ENCODE measurements at regions not wholly inside any gene's neighbourhood (a gene's known extent, or its start where the extent isn't known, plus 50 kb on each side); places are given as distances from the start of the nearest gene placed in this dataset.

- H3K4me3 Mint-ChIP-seq = no peak overlapping the region
- Histone ChIP-seq H3K4me1 (ENCODE audit: control insufficient read depth in 2 of 2, insufficient read depth in 2 of 2, low read length in 2 of 2) (no peaks in the 10 kb centered on the region), H3K9me3 (ENCODE audit: control extremely low read depth in 1 of 3, control insufficient read depth in 2 of 3, insufficient read depth in 1 of 3, low read length in 2 of 3) (peaks cover 0 to 4% (median 0%) of the 10 kb centered on the region in 3 donors), H3K4me3 (ENCODE audit: control extremely low read depth in 1 of 5, extremely low read depth in 1 of 5, insufficient read depth in 1 of 5, low read depth in 2 of 5, low read length in 4 of 5) (no peak overlapping the region), H3K4me2 (replicated peaks; ENCODE audit: low read depth, low read length, poor library complexity, severe bottlenecking) (no peak overlapping the region), H3K27me3 (replicated peaks in 1 of 4; ENCODE audit: control extremely low read depth in 1 of 4, control insufficient read depth in 3 of 4, insufficient read depth in 4 of 4, low read length in 3 of 4) (no peaks in the 10 kb centered on the region), H3K9ac (ENCODE audit: low read length) (no peak overlapping the region), H3K27ac (ENCODE audit: low read length in 2 of 2) (no peak overlapping the region), H4K20me1 (ENCODE audit: control insufficient read depth, insufficient read depth, low read length, poor library complexity, severe bottlenecking) (no peaks in the 10 kb centered on the region), H3K79me2 (ENCODE audit: control insufficient read depth, insufficient read depth, low read length) (no peaks in the 10 kb centered on the region), H2AFZ (ENCODE audit: insufficient read depth, low read depth, low read length, poor library complexity, severe bottlenecking) (no peak overlapping the region), H3K36me3 (replicated peaks in 1 of 2; ENCODE audit: control extremely low read depth in 1 of 2, control insufficient read depth in 1 of 2, extremely low read depth in 1 of 2, insufficient read depth in 2 of 2, low read length in 1 of 2) (no peaks in the 10 kb centered on the region)
- no peaks in the 10 kb centered on the region for H3K4me1 Mint-ChIP-seq
- ChIA-PET CTCF (no interaction called here), POLR2A (no interaction called here)
- H3K27me3 Mint-ChIP-seq = no peaks in the 10 kb centered on the region
- no peaks in the 10 kb centered on the region for H3K9me3 Mint-ChIP-seq (ENCODE audit: insufficient read depth)
- H3K27ac Mint-ChIP-seq = no peak overlapping the region
- intact Hi-C loops (cut with micrococcal nuclease) = no loop called here
- TF ChIP-seq CTCF (IDR thresholded peaks at IDR 0.05) (no peak), EZH2 (IDR thresholded peaks at IDR 0.05; ENCODE audit: borderline replicate concordance, insufficient read depth, low read depth, low read length, poor library complexity, severe bottlenecking) (no peak)
- ATAC-seq (ENCODE audit: low read depth) (no peak), DNase-seq (no peak)
Measured at GRCh38 chr5:98042961-98043360, 730.5 kb upstream of the RGMB start.

- no peak overlapping the region for H3K4me3 Mint-ChIP-seq
- Histone ChIP-seq H3K9me3 (ENCODE audit: control extremely low read depth in 1 of 3, control insufficient read depth in 2 of 3, insufficient read depth in 1 of 3, low read length in 2 of 3) (no peaks in the 10 kb centered on the region), H3K36me3 (replicated peaks in 1 of 2; ENCODE audit: control extremely low read depth in 1 of 2, control insufficient read depth in 1 of 2, extremely low read depth in 1 of 2, insufficient read depth in 2 of 2, low read length in 1 of 2) (no peaks in the 10 kb centered on the region), H3K27me3 (replicated peaks in 1 of 4; ENCODE audit: control extremely low read depth in 1 of 4, control insufficient read depth in 3 of 4, insufficient read depth in 4 of 4, low read length in 3 of 4) (no peaks in the 10 kb centered on the region), H3K4me2 (replicated peaks; ENCODE audit: low read depth, low read length, poor library complexity, severe bottlenecking) (no peak overlapping the region), H3K4me3 (ENCODE audit: control extremely low read depth in 1 of 5, extremely low read depth in 1 of 5, insufficient read depth in 1 of 5, low read depth in 2 of 5, low read length in 4 of 5) (no peak overlapping the region), H3K4me1 (ENCODE audit: control insufficient read depth in 2 of 2, insufficient read depth in 2 of 2, low read length in 2 of 2) (no peaks in the 10 kb centered on the region), H3K79me2 (ENCODE audit: control insufficient read depth, insufficient read depth, low read length) (no peaks in the 10 kb centered on the region), H3K27ac (ENCODE audit: low read length in 2 of 2) (no peak overlapping the region), H4K20me1 (ENCODE audit: control insufficient read depth, insufficient read depth, low read length, poor library complexity, severe bottlenecking) (no peaks in the 10 kb centered on the region), H3K9ac (ENCODE audit: low read length) (no peak overlapping the region), H2AFZ (ENCODE audit: insufficient read depth, low read depth, low read length, poor library complexity, severe bottlenecking) (no peak overlapping the region)
- intact Hi-C loops (cut with micrococcal nuclease) = no loop called here
- no peak for TF ChIP-seq EZH2 (IDR thresholded peaks at IDR 0.05; ENCODE audit: borderline replicate concordance, insufficient read depth, low read depth, low read length, poor library complexity, severe bottlenecking)
- ChIA-PET POLR2A (no interaction called here), CTCF (no interaction called here)
- no peak overlapping the region for H3K27ac Mint-ChIP-seq
- no peak for ATAC-seq (ENCODE audit: low read depth)
- no peaks in the 10 kb centered on the region for H3K9me3 Mint-ChIP-seq (ENCODE audit: insufficient read depth)
- H3K27me3 Mint-ChIP-seq = no peaks in the 10 kb centered on the region
- 100% methylated on average over 1 of the region's 3 CpGs for WGBS (ENCODE audit: insufficient coverage)
- no peaks in the 10 kb centered on the region for H3K4me1 Mint-ChIP-seq
- DNase-seq = no peak
Measured at GRCh38 chr5:98050583-98050982, 722.9 kb upstream of the RGMB start.
